ENCODE measurements at regions not wholly inside any gene's neighbourhood (a gene's known extent, or its start where the extent isn't known, plus 50 kb on each side); places are given as distances from the start of the nearest gene placed in this dataset.
A peak's percentile ranks its signal among the peaks of the same experiment; 100 is the strongest.

GRCh38 chr1:5628416-5628815 lies 363.8 kb downstream of the NPHP4 start:
- no peak for DNase-seq (ENCODE audit: low read depth)
- H3K4me3 ChIP-seq (ENCODE audit: low read depth, low read length): no peak overlapping the region
- TF ChIP-seq CTCF (IDR thresholded peaks at IDR 0.05; ENCODE audit: low read depth, low read length, missing control alignments): no peak

GRCh38 chr1:5623399-5623798 lies 368.8 kb downstream of the NPHP4 start:
- H3K4me3 ChIP-seq (ENCODE audit: low read depth, low read length): no peak overlapping the region
- TF ChIP-seq CTCF (IDR thresholded peaks at IDR 0.05; ENCODE audit: low read depth, low read length, missing control alignments): no peak
- DNase-seq (ENCODE audit: low read depth): no peak

- no peak for DNase-seq (ENCODE audit: low read depth)
- H3K4me3 ChIP-seq (ENCODE audit: low read depth, low read length): no peak overlapping the region
- TF ChIP-seq CTCF (IDR thresholded peaks at IDR 0.05; ENCODE audit: low read depth, low read length, missing control alignments): no peak
These were observed 369.8 kb downstream of the NPHP4 start for GRCh38 chr1:5622412-5622811.

- no peak for DNase-seq (ENCODE audit: low read depth)
- no peak for TF ChIP-seq CTCF (IDR thresholded peaks at IDR 0.05; ENCODE audit: low read depth, low read length, missing control alignments)
- no peak overlapping the region for H3K4me3 ChIP-seq (ENCODE audit: low read depth, low read length)
These were observed 370.5 kb downstream of the NPHP4 start for GRCh38 chr1:5621692-5622091.

- no peak for DNase-seq (ENCODE audit: low read depth)
- H3K4me3 ChIP-seq (ENCODE audit: low read depth, low read length): no peak overlapping the region
- TF ChIP-seq CTCF (IDR thresholded peaks at IDR 0.05; ENCODE audit: low read depth, low read length, missing control alignments): peak; percentile 36
These were observed 371.2 kb downstream of the NPHP4 start for GRCh38 chr1:5620997-5621396.

GRCh38 chr1:5620418-5620817 lies 371.8 kb downstream of the NPHP4 start:
- no peak for DNase-seq (ENCODE audit: low read depth)
- no peak overlapping the region for H3K4me3 ChIP-seq (ENCODE audit: low read depth, low read length)
- TF ChIP-seq CTCF (IDR thresholded peaks at IDR 0.05; ENCODE audit: low read depth, low read length, missing control alignments): no peak

GRCh38 chr1:5619469-5619868 lies 372.8 kb downstream of the NPHP4 start:
- DNase-seq (ENCODE audit: low read depth): no peak
- no peak overlapping the region for H3K4me3 ChIP-seq (ENCODE audit: low read depth, low read length)
- TF ChIP-seq CTCF (IDR thresholded peaks at IDR 0.05; ENCODE audit: low read depth, low read length, missing control alignments): no peak

All from GM12864 (cell line).